SU-DHL-6 (cell line): ENCODE measurements at regions not wholly inside any gene's neighbourhood (a gene's known extent, or its start where the extent isn't known, plus 50 kb on each side); places are given as distances from the start of the nearest gene placed in this dataset.

Source experiments
- H2AFZ ChIP-seq: fragments of 200-600 bp; sonication (generic); 2 replicates; pipeline ENCODE4 v1.6.1; 2014; ENCODE audit warnings: low read depth, mild to moderate bottlenecking, moderate library complexity, mixed read lengths, antibody characterized with exemption, low read length; ENCODE audit not compliant: severe bottlenecking
- H3F3A ChIP-seq: fragments of 200-600 bp; shearing (Covaris generic); 2 replicates; pipeline ENCODE4 v1.6.0; 2016; ENCODE audit warnings: antibody characterized with exemption, mild to moderate bottlenecking; ENCODE audit not compliant: insufficient read depth
- H3K27ac ChIP-seq: fragments of 200-600 bp; sonication (generic); 2 replicates; pipeline ENCODE4 v1.5.1; 2016; ENCODE audit warnings: low read depth, mild to moderate bottlenecking, low read length, moderate library complexity, mixed read lengths
- H3K27me3 ChIP-seq: fragments of 200-600 bp; sonication (generic), shearing (Covaris generic); 2 replicates; pipeline ENCODE4 v1.6.0; 2014; ENCODE audit warnings: mild to moderate bottlenecking, low read length
- H3K36me3 ChIP-seq: fragments of 200-600 bp; sonication (generic); 2 replicates; pipeline ENCODE4 v1.6.1; 2014; ENCODE audit warnings: mild to moderate bottlenecking, low read length, mixed read lengths
- H3K4me2 ChIP-seq: fragments of 300-600, 200-600 bp; shearing (Covaris generic), sonication (generic); 2 replicates; pipeline ENCODE4 v1.6.0; 2014; ENCODE audit warnings: low read length, low read depth, mild to moderate bottlenecking; ENCODE audit not compliant: poor library complexity, severe bottlenecking
- H3K4me3 ChIP-seq: fragments of 200-600 bp; sonication (generic); 2 replicates; pipeline ENCODE4 v1.5.1; 2014; ENCODE audit warnings: antibody characterized with exemption, low read length, mild to moderate bottlenecking, mixed read lengths; ENCODE audit not compliant: insufficient read depth, poor library complexity, severe bottlenecking
- H3K79me2 ChIP-seq: fragments of 200-600 bp; sonication (generic); 2 replicates; pipeline ENCODE4 v1.6.1; 2014; ENCODE audit warnings: mild to moderate bottlenecking, low read length, moderate library complexity; ENCODE audit not compliant: insufficient read depth
- H3K9ac ChIP-seq: fragments of 200-600 bp; sonication (generic); 2 replicates; pipeline ENCODE4 v1.7.0; 2014; ENCODE audit warnings: mild to moderate bottlenecking, low read length
- H3K9me2 ChIP-seq: fragments of 200-600 bp; sonication (generic); replicated peaks from 2 replicates; pipeline ENCODE4 v1.6.1; 2014; ENCODE audit warnings: low read length; ENCODE audit not compliant: insufficient read depth
- H3K9me3 ChIP-seq: fragments of 200-600 bp; sonication (generic); 2 replicates; pipeline ENCODE4 v1.6.1; 2014; ENCODE audit warnings: low read length, mixed read lengths; ENCODE audit not compliant: insufficient read depth
- H4K20me1 ChIP-seq: fragments of 200-600 bp; sonication (generic); 2 replicates; pipeline ENCODE4 v1.6.1; 2014; ENCODE audit warnings: low read depth, mild to moderate bottlenecking, antibody characterized with exemption, low read length, moderate library complexity, mixed read lengths
- EZH2phosphoT487 ChIP-seq: fragments of 200-600 bp; sonication (generic), shearing (Covaris generic); conservative IDR thresholded peaks from 2 replicates; pipeline ENCODE4 v1.6.1; 2018; ENCODE audit warnings: mild to moderate bottlenecking, antibody characterized with exemption, low read length, moderate library complexity, mixed read lengths
- TF ChIP-seq, protein P1 (sequence below): fragments of 200-600 bp; sonication (generic); IDR thresholded peaks from one replicate; pipeline ENCODE4 v1.5.1; 2017; ENCODE audit warnings: antibody characterized with exemption, mild to moderate bottlenecking, low read length, moderate library complexity; ENCODE audit not compliant: insufficient read depth, poor library complexity, severe bottlenecking

DNA sequence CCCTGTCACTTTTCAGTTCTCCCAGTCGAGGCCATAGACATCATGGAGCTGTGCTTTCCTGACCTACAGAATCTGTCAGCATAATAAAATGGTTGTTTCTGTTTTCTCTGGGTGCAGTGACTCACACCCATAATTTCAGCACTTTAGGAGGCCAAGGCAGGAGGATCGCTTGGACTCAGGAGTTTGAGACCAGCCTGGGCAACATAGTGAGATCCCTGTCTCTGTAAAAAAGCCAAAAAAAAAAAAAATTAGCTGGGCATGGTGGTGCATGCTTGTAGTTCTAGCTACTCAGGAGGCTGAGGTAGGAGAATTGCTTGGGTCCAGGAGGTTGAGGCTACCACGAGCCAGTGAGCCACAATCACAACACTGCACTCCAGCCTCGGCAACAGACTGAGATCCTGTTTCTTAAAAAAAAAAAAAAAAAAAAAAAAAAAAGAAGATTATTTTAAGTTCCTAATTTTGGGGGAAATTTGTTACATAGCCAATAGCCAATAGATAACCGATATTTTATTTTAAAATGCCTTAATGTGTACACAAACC lies 196.2 kb downstream of the ADSS2 start:
- Histone ChIP-seq H4K20me1 (no peaks in the 10 kb centered on the region), H3K9ac (no peak overlapping the region), H3K4me2 (no peak overlapping the region), H2AFZ (no peak overlapping the region), H3K27ac (no peak overlapping the region), H3F3A (no peaks in the 10 kb centered on the region), H3K27me3 (no peaks in the 10 kb centered on the region), H3K4me3 (no peak overlapping the region), H3K36me3 (no peaks in the 10 kb centered on the region), H3K79me2 (no peaks in the 10 kb centered on the region), H3K9me3 (no peaks in the 10 kb centered on the region), H3K9me2 (no peaks in the 10 kb centered on the region)
- no peak for TF ChIP-seq EZH2phosphoT487
- TF ChIP-seq, protein P1, sequence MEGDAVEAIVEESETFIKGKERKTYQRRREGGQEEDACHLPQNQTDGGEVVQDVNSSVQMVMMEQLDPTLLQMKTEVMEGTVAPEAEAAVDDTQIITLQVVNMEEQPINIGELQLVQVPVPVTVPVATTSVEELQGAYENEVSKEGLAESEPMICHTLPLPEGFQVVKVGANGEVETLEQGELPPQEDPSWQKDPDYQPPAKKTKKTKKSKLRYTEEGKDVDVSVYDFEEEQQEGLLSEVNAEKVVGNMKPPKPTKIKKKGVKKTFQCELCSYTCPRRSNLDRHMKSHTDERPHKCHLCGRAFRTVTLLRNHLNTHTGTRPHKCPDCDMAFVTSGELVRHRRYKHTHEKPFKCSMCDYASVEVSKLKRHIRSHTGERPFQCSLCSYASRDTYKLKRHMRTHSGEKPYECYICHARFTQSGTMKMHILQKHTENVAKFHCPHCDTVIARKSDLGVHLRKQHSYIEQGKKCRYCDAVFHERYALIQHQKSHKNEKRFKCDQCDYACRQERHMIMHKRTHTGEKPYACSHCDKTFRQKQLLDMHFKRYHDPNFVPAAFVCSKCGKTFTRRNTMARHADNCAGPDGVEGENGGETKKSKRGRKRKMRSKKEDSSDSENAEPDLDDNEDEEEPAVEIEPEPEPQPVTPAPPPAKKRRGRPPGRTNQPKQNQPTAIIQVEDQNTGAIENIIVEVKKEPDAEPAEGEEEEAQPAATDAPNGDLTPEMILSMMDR = no peak

DNA sequence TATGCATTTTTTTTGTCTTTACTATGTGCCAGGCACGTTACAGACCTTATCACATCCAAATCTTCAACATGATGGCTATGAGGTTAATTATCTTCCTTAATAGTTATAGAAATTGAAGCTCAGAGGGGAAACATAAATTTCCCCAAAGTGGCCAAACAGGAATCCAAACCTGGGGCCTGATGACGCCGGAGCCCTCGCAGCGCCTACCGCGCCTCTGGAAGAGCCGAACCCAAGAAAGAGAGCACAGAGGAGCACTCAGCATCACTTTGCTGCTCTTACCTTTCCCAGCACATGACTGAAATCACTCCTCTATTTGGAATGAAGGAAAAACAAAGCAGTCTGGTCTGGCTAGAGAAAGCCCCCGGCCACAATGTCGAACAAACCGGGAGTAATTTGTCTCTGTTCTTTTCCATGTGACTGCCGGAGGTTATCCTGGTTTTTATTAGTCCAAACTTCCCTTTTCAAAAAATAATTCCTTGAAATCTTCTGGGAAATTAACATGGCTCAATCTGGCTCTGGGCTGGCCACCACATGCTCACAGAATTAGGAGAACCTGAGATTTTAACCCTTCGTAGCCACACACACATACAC lies 195.5 kb downstream of the ADSS2 start:
- Histone ChIP-seq H3K9me2 (no peaks in the 10 kb centered on the region), H3K9me3 (no peaks in the 10 kb centered on the region), H3K36me3 (no peaks in the 10 kb centered on the region), H4K20me1 (no peaks in the 10 kb centered on the region), H3K79me2 (no peaks in the 10 kb centered on the region), H3K27me3 (no peaks in the 10 kb centered on the region), H3K27ac (no peak overlapping the region), H3K9ac (no peak overlapping the region), H3K4me2 (no peak overlapping the region), H3K4me3 (no peak overlapping the region), H2AFZ (no peak overlapping the region), H3F3A (no peaks in the 10 kb centered on the region)
- TF ChIP-seq, protein P1 = no peak
- TF ChIP-seq EZH2phosphoT487 = no peak

DNA sequence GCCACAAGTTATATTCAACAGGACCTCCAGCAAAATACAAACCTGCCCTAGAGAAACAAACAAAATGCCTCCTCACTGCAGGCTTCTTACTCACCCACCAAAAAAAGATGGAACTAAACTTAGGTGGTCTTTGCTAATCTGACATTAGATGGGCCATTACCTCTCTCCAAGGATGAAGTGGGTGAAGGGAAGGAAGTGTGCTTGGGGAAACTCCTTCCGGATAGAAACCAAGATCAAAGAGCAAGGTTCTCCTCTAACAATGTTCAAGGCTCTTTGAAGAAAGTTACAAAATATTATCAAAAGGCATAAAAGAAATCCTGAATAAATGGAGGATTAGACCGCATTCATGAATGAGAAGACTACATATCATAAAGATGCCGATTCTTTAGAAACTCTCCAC lies 187.5 kb downstream of the ADSS2 start:
- no peaks in the 10 kb centered on the region for H3K9me3 ChIP-seq
- no peak overlapping the region for H3K4me2 ChIP-seq
- H2AFZ ChIP-seq = no peak overlapping the region
- H3K79me2 ChIP-seq = no peaks in the 10 kb centered on the region
- no peaks in the 10 kb centered on the region for H3F3A ChIP-seq
- H3K36me3 ChIP-seq = no peaks in the 10 kb centered on the region
- no peaks in the 10 kb centered on the region for H3K27me3 ChIP-seq
- H3K27ac ChIP-seq = no peak overlapping the region
- no peaks in the 10 kb centered on the region for H3K9me2 ChIP-seq
- no peak for TF ChIP-seq EZH2phosphoT487
- TF ChIP-seq, protein P1 = no peak
- no peak overlapping the region for H3K4me3 ChIP-seq
- no peak overlapping the region for H3K9ac ChIP-seq
- H4K20me1 ChIP-seq = no peaks in the 10 kb centered on the region
